Stimulated activated CD8-positive, alpha-beta memory T cell treated with anti-CD3 and anti-CD28 coated beads, Interleukin-12 subunit alpha, Interleukin-12 subunit beta, amount 100 ng/mL, for 4 hours (primary cell): ENCODE measurements at regions not wholly inside any gene's neighbourhood (a gene's known extent, or its start where the extent isn't known, plus 50 kb on each side); places are given as distances from the start of the nearest gene placed in this dataset.

Experiments
- DNase-seq: peaks from one replicate; pipeline ENCODE4 v3.0.0-alpha.2; 2020; ENCODE audit warnings: low read depth

DNA sequence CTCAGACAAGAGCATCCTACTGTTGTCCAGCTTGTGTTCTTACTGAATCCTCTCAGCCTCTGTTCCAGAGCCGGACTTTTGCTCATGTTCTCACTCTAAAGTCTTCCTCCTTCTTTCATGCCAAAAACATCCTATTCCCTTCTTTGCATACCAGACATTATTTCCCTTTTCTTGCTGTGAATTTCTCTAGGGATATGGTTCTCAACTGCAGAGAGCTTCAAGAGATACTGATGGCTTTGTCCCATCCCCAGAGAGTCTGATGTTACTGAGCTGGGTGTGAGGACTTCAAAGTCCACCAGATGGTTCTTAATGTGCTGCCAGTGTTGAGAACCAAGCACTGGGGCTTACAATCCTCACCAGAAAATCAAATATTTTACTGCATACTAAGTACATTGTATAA lies 98.6 kb upstream of the FER start:
- no peak for DNase-seq

DNA sequence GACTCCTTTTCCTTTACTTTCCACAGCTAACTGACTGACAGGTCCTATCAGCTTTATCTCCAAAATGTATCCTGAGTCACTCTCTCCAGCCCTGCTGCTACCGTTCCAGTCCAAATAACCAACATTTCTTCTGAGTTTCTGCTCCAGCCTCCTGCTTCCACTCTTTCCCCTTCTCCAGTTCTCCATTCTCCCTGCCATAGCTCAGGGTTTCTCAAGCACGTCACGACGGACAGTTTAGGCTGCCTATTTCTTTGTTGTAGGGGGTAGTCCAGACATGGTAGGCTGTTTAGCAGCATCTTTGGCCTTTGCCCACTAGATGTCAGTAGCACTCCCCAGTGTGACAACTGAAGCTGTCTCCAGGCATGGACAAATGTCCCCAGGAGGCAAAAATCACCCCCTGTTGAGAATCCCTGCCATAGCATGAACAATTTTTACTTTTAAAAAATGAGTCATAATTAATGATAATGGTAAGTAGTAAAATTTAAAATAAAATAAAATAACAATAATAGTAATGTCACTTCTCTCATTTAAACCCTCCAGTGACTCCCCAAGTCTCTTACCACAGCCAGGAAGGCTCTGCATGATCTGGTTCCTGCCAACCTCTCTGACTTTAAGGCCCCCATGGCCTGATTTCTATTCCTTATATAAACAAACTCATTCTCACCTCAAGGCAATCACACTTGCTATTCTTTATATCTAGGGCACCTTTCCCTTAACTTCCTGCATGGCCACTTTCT lies 105.4 kb upstream of the FER start:
- DNase-seq = peak; percentile 1

DNA sequence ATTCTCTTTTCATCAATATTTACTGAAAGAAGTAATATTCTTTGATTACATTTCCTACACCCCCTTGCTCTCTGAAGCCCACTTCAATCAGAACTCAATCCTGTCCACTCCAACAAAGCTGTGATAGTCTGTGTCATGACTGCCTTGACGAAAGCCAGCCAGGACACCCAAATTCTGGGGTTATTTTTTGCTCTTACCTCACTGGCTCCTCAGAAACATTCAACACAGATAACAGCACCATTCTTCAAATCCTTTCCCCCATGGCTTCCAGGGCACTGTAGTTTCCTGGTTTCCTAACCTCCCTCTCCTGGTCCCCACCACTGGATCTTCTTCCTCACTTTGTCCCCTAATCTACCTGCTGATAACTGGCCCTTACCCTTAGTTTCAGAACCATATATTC lies 106.1 kb upstream of the FER start:
- DNase-seq = no peak

DNA sequence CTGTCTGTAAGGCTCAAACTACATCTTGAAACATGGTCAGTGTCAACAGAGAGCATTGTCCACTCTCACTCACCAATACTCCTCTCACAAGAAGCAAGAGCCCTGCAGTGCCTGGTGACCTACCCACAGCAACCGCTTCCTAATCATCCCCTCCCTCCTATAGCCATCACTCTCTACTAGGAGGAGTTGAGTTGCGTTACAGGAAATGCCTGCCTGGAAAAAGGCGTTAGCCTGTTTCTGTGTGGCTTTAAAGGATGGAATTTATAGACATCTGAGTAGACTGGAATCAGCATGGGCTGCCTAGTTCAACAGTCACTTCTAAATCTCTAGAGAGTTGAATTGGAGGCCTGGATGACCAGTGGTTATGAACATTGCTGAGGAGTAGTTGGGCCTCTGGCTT lies 108.3 kb upstream of the FER start:
- no peak for DNase-seq

DNA sequence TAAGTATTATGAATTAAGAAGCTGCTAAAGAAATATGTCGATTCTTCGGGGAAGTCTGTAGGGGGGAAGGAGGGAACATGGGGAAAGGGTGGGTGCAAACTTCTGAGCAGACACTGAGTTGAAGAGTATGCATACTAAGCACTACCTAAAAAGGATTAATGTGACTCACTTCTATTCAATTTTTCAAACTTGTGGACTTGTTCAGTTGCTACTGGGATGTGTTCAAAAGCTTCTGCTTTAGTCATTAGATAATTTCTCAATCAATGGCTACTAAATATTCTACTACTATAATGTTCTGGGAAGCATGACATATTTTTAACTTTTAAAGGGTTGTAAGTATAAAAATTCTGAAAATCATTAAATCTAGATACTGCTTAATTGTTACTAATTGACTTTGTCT lies 109.7 kb upstream of the FER start:
- DNase-seq = no peak

DNA sequence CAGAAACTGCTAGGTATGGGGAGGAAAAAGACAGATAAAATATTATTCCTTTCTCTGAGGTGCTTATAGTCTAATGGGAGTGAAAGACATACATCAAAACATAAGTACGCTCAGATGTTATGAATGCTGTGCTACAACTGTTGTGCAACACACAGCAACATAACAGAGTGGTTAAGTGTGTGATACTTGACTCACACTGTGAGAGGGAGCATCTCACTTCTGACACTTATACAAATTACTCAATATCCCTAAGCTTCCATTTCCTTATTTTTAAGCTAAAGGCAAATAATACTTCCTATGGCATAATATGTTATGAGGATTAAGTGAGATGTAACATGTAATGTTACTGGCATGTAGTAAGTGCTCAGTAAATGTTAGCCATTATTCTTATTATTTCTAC lies 110.6 kb upstream of the FER start:
- DNase-seq = no peak

DNA sequence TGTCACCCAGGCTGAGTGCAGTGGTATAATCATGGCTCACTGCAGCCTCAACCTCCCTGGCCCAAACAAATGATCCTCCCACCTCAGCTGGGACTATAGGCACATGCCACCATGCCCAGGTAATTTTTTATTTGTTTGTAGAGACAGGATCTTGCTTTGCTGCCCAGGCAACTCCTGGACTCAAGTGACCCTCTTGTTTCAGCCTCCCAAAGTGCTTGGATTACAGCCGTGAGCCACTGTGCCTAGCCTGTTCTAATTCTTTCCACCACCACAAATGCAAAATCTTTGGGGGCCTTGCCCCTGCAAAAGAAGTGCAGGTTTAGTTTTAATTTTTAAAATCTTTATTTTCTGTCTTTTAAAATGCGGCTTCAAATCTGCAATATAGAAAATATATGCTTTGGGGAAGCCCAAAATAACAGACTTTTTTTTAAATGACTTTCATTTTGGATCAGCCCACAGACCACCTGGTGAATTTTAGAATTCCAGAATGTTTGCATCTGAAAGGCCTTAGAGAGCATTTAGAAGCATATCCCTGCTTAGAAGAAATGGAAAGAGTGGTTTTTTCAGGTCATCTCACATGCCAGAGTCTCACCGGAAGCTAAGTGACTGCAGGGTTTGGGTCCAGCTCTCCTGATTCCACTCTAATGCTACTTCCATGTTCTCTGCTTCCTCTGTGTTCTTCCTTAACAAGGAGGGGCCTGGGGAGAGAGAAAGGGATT lies 111.4 kb upstream of the FER start:
- no peak for DNase-seq

DNA sequence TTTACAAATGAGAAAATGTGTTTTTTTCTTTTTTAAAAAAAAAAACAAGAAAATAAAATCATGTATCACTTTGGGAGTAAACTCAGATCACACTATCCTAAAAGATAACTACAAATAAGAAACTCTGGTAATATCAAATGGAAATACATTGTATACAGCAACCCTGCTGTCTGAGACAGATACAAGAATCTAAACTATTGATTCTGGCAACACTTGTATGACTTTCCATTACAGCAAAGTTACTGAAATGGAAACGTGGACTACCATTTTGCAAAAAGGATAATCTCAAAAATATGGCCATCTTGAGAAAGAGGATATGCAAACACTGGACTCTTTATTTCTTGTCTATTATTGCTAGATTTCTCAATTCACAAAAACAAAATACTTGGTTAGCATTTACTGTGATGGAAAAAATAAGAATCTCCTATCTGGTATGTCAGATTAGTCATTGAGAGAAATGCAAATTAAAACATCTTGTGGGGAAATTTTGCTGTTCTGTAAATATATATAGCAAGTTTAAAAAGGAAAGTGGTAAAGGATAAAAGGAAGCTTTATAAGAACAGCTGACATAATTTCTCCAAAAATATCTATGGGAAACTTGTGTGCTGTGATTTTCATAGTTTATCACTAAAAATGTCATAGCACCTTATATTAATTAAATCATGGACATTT lies 112.9 kb upstream of the FER start:
- DNase-seq = no peak

DNA sequence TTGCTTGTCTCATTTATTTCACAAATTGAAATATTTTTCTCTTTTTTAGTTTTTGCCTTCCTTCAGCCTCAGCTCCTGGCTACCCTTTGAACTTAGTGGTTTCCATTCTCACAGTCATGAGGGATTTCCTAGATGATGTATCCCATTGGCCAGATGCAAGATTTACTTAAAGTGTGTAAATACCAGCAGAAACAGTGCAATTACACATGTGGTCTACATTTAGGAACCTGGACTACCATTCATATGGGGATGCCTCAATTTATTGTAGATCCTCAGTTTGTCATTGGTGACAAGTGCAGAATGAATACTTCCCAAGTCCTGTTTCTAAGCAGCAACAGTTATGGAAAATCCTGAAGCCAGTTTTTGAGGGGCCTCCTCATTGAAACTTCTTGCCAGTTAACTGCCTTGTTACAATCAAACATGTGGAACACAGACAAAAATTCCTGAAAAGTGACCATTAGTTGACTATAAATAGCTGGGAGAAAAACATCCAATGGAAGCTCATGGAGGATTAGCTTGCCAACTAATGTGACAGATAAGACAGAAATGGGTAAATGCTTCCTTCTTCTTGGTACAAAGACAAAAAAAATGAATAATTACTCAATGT lies 113.6 kb upstream of the FER start:
- DNase-seq = no peak

DNA sequence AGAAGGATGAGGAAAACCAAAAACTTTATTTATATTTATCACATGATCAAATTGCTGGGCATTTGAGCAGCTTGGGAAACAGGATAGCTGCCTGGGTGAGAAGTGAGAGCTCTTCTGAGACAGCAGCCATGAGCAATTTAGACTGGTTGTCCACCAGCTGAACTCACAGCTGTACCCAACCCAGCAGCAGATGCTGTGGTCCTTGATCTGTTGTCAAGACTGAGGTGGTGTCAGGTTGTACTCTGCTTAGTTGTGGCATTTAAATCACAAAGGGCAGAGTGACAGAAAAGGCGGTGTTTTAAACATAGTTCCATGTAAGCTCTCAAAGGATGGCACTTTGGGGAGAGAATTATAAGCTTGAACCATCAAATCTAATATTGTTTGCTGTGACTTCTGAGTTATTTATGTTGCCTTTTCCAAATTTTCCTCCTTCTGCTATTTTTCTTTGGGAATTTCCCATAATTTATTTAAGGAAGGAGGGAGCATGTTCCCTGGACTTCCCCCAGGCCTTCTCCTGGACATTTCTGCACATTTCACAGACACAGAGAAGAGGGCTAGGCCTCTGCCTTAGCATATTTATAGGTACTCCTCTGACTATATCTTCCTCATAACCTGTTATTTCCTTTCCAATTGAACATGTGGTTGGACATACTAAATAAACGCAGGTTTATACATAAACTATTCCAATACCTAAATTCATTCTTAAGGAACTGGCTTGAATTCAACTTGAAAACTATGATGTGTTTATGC lies 117.7 kb upstream of the FER start:
- no peak for DNase-seq

DNA sequence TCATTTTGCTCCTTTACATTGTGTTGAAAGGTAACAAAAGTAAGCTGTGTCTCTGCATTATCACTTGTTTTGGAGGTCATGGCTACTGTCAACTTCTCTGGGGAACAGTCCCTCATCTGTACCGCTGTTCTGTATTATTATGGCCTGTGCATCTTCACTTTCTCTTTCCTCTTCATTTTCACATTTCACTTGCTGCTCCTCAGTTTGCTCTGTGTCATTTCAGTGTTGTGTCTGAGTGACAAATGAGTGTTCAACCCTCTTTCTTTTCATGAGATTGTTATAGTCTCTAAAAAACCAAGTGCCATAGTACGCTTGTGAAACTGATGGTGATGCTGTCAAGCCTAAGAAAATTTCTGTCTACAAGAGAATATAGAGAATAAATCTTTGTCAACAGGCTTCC lies 122.0 kb upstream of the FER start:
- no peak for DNase-seq

DNA sequence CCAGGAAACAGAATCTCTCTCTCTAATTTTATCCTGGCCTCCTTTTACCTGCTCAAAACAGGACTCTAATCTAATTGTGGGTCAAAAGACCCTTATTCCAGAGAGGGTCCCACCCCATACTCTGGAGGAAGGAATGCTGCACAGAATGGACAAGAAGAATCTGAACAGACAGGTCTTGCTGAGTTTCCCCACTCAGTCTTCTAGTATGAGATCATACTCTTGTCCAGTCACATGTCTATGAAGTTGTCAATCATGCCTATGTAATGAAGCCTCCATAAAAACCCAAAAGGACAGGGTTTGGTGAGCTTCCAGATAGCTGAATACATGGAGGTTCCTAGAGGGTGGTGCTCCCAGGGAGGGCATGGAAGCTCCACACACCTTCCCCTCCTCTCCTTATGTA lies 123.9 kb upstream of the FER start:
- DNase-seq = no peak

DNA sequence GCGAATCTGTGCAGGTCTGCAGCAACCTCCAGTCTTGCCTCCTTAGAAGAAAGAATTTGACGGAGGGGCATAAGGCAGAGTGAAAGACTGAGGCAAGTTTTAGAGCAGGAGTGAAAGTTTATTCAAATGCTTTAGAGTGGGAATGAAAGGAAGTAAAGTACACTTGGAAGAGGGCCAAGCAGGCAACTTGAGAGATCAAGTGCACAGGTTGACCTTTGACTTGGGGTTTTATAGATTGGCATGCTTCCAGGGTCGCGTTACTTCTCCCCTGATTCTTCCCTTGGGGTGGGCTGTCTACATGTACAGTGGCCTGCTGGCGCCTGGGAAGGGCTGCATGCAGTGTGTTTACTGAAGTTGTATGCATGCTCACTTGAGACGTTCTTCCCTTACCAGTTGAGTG lies 127.2 kb upstream of the FER start:
- no peak for DNase-seq

DNA sequence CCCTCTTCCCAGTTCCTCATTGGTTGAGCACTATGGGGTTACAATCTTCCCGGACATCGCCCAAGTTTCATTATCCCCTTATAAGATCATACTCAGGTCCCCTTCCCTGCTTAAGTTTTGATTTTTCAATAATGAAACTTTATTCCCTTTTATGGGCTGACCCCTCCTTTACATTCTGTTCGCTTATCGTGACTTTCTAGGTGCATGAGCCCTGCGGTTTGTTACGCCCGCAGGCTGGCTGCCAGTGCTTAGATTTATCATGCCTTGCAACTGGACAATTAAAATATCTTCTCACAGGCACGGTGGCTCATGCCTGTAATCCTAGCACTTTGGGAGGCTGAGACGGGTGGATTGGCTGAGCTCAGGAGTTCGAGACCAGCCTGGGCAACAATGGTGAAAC lies 127.9 kb upstream of the FER start:
- no peak for DNase-seq

DNA sequence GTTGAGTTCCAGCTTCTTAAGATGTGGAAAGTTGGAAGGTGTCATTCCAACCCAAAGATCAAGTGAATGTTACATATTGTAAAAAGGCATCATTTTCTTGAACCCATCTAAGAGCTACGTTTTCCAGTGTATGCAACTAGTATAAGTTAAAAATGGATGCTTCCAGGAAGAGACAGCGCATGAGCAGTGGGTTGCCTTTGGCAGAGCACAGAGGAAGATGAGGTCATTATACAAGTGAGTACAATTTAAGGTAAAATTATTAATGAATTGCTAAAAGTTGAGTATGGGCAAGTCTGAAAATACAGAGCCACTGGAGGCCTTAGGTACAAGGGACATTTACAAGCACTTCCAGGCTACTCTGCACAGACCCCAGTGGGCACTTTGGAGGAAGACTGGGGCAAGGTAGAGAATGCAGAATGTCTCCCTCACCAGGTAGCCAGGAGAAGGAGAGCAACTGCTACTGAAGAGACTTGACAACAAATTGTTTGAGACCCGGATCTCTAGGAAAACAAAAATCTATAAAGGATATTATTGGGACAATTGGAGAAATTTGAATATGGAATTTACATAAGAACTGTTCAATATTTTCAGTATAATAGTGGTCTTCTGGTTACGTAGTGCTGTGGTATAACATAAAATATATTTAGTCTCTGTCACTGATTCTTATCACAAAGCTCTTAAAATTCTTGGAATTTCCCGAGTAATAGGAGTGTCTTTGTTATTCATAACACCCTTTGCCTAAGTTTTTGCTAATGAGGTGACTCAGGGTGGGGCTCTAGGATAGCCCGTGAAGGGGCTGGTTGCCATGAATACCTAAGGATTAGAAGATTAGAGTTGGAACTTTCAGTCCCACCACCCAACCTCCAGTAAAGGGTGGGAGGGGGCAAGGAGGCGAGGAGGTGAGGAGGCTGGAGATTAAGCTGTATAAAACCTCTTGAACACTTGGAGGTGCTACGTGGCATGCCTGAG lies 129.9 kb upstream of the FER start:
- DNase-seq = no peak

DNA sequence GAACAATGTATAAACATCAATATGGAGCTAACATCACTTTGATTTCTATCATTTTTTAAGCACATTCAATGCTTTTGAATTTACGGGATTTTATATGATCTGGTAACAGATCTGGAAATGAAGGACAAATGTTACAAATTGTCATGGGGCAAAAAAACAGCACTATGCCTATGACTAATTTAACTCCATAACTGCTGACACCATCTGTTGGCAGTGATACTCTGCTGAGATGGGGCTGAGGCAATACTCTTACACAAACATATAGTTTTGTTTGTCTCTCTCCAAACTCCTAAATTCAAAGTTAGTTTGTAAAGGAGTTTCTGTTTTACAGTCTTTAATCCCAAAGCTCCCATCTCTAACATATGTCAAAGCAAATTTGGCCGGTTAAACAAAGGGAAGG lies 132.5 kb upstream of the FER start:
- no peak for DNase-seq

DNA sequence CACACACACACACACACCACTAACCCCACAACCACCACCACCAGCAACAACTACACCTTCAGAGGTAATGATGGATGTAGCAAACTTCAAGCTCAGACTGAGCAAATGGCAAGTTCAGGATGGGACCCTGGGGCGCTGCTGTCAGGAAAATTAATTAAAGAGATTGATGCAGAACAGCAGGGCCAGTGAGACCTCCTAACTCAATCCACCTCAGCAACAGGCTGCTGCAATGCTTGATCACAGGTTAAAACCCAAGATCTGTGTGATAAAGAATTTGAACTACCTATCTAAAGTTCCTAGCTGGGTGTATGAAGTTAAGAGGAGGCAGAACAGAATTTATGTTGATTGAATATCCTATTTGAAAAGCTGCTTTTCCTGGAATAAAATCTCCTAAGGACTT lies 140.3 kb upstream of the FER start:
- DNase-seq = no peak

DNA sequence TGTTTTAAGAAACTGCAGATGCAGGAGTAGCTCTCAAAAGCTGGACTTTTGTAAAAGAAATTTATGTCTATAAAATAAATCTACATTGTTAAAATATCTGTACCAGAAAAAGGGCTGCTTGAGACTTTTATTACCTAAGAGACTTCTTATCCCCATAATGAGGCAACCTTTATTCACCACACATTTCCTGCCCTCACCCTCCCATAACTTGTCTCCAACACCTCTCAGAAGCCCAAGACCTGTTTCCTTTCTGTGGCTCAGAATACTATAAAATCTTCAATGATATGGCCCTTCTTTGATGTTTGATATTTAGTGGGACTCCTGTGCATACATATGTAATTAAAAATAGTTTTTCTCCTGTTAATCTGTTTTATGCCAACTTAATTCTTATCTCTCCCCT lies 141.5 kb upstream of the FER start:
- no peak for DNase-seq

DNA sequence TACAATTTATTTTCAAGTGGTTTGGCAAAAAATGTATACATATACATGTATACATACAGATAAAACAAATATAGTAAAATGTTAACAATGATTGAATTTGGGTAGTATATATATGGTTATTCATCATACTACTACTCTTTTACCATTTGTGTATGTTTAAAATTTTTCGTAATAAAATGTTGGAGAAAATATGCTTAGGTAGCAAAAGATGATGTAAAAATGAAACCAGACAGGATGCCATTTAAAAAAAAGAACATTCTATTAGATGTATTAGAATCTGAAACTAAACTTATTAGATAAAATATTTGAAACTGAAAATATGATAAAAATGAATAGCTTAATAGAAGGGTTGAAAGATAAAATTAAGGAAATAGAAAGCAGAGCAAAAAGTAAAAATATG lies 144.9 kb upstream of the FER start:
- no peak for DNase-seq

DNA sequence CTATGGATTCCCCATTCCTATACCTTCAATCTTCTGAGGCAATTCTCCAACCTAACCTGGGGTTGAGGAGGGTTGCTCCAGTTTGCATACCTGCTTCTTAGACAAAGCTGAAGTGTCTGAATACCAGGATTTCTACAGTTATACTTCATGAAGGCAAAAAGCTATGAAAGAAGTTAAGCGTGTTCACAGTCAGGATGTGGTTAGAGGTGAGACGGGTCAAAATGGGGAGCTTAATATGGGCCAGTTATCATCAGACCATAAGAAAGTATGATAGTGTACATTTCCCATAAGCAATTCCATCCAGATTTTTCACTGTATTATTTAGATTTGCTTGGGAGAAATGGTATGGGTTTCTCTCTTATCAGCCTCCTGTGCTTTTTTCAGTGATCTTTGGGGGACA lies 156.9 kb upstream of the FER start:
- DNase-seq = no peak

DNA sequence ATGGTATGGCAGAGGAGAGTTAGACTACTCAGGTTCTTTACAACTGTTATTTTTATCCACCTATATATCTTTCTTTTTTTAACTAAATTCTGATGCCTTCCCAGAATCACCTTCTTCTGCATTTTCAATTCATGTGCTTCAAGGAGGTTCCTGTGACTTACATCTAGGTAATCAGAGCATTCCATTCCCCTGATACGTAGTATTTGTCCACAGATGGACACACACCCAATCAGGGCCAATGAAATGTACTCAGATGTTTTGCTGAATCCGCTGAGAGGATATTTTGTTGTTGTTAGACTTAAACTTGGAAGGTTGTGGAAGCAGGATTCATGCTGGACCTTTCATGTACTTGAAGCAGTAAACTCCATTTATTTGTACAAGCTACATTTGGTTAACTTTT lies 159.4 kb upstream of the FER start:
- DNase-seq = no peak
